DND-41 (cell line): ENCODE measurements at regions not wholly inside any gene's neighbourhood (a gene's known extent, or its start where the extent isn't known, plus 50 kb on each side); places are given as distances from the start of the nearest gene placed in this dataset.

Experiments used
- ATAC-seq: fragments of 200-7000 bp; cut with Tn5 transposase; 3 replicates; pipeline ENCODE4 v1.9.1; 2021; ENCODE audit warnings: low read depth; ENCODE audit not compliant: insufficient read depth
- DNase-seq: peaks from one replicate; pipeline ENCODE4 v3.0.0-alpha.2; 2020
- H2AFZ ChIP-seq: 2 replicates; pipeline ENCODE4 v1.6.0; 2012; ENCODE audit warnings: low read depth, low read length
- H3K27ac ChIP-seq: 2 replicates; pipeline ENCODE4 v1.5.1; 2012; ENCODE audit warnings: low read length, inconsistent platforms
- H3K27me3 ChIP-seq: fragments of 200-600 bp; sonication (generic); 2 replicates; pipeline ENCODE4 v1.6.0; 2012; ENCODE audit warnings: low read length, mild to moderate bottlenecking, inconsistent platforms; ENCODE audit not compliant: insufficient read depth, poor library complexity
- H3K36me3 ChIP-seq: 2 replicates; pipeline ENCODE4 v1.5.1; 2012; ENCODE audit warnings: low read length, inconsistent platforms; ENCODE audit not compliant: insufficient read depth
- H3K4me1 ChIP-seq: 2 replicates; pipeline ENCODE4 v1.5.1; 2012; ENCODE audit warnings: mild to moderate bottlenecking, low read length; ENCODE audit not compliant: insufficient read depth
- H3K4me2 ChIP-seq: 2 replicates; pipeline ENCODE4 v1.6.0; 2012; ENCODE audit warnings: mild to moderate bottlenecking, moderate library complexity, low read length, inconsistent platforms; ENCODE audit not compliant: insufficient read depth
- H3K4me3 ChIP-seq, 2 experiments: fragments of 200-600 bp in 1 of 2; shearing (Covaris generic) in 1 of 2; 2 replicates each; pipeline ENCODE4 v1.5.1; 2012 to 2016; ENCODE audit warnings: inconsistent platforms in 2 of 2, low read length in 2 of 2, mild to moderate bottlenecking in 2 of 2, low read depth in 1 of 2, moderate library complexity in 1 of 2
- H3K79me2 ChIP-seq: 2 replicates; pipeline ENCODE4 v1.6.0; 2012; ENCODE audit warnings: low read length, inconsistent platforms; ENCODE audit not compliant: insufficient read depth
- H3K9ac ChIP-seq: 2 replicates; pipeline ENCODE4 v1.6.0; 2012; ENCODE audit warnings: low read depth, mild to moderate bottlenecking, inconsistent platforms, low read length, moderate library complexity
- H3K9me3 ChIP-seq: 2 replicates; pipeline ENCODE4 v1.5.1; 2012; ENCODE audit warnings: low read length, moderate library complexity, mild to moderate bottlenecking, inconsistent platforms; ENCODE audit not compliant: insufficient read depth, severe bottlenecking
- H4K20me1 ChIP-seq: 2 replicates; pipeline ENCODE4 v1.6.0; 2012; ENCODE audit warnings: low read length; ENCODE audit not compliant: insufficient read depth
- CTCF ChIP-seq: IDR thresholded peaks from 2 replicates; pipeline ENCODE4 v1.5.1; 2012; ENCODE audit warnings: borderline replicate concordance, low read length, moderate library complexity, mild to moderate bottlenecking; ENCODE audit not compliant: poor library complexity, severe bottlenecking; ENCODE audit errors: extremely low read depth
- EZH2 ChIP-seq: IDR thresholded peaks from 3 replicates; pipeline ENCODE4 v1.6.1; 2012; ENCODE audit warnings: borderline replicate concordance, low read depth, mild to moderate bottlenecking, moderate library complexity, low read length, inconsistent platforms; ENCODE audit not compliant: severe bottlenecking

- Histone ChIP-seq H3K9me3 (no peaks in the 10 kb centered on the region), H3K9ac (no peak overlapping the region), H2AFZ (no peak overlapping the region), H3K36me3 (no peaks in the 10 kb centered on the region), H3K27ac (no peak overlapping the region), H3K4me1 (no peaks in the 10 kb centered on the region), H4K20me1 (no peaks in the 10 kb centered on the region), H3K4me3 (no peak overlapping the region), H3K27me3 (no peaks in the 10 kb centered on the region), H3K79me2 (no peaks in the 10 kb centered on the region), H3K4me2 (no peak overlapping the region)
- TF ChIP-seq CTCF (no peak), EZH2 (no peak)
- ATAC-seq (no peak), DNase-seq (no peak)
These were observed 188.7 kb downstream of the CHRM3 start for GRCh38 chr1:239575113-239575512.

- DNase-seq (no peak), ATAC-seq (no peak)
- Histone ChIP-seq H2AFZ (no peak overlapping the region), H3K9ac (no peak overlapping the region), H3K36me3 (no peaks in the 10 kb centered on the region), H4K20me1 (no peaks in the 10 kb centered on the region), H3K4me1 (no peaks in the 10 kb centered on the region), H3K9me3 (no peaks in the 10 kb centered on the region), H3K79me2 (no peaks in the 10 kb centered on the region), H3K27me3 (no peaks in the 10 kb centered on the region), H3K4me3 (no peak overlapping the region), H3K4me2 (no peak overlapping the region), H3K27ac (no peak overlapping the region)
- no peak for TF ChIP-seq CTCF
These were observed 197.2 kb downstream of the CHRM3 start for GRCh38 chr1:239583536-239583935.

- Histone ChIP-seq H2AFZ (no peak overlapping the region), H3K36me3 (no peaks in the 10 kb centered on the region), H3K27ac (no peak overlapping the region), H4K20me1 (no peaks in the 10 kb centered on the region), H3K4me1 (no peaks in the 10 kb centered on the region), H3K27me3 (no peaks in the 10 kb centered on the region), H3K4me2 (no peak overlapping the region), H3K79me2 (no peaks in the 10 kb centered on the region), H3K9me3 (no peaks in the 10 kb centered on the region), H3K9ac (no peak overlapping the region), H3K4me3 (no peak overlapping the region)
- DNase-seq (no peak), ATAC-seq (no peak)
- no peak for TF ChIP-seq EZH2
- no peak for TF ChIP-seq CTCF
These were observed 199.8 kb downstream of the CHRM3 start for GRCh38 chr1:239586128-239586527.

GRCh38 chr1:239587066-239587465 lies 200.7 kb downstream of the CHRM3 start:
- DNase-seq = peak; percentile 7
- H3K27me3 ChIP-seq = no peaks in the 10 kb centered on the region
- no peaks in the 10 kb centered on the region for H3K9me3 ChIP-seq
- no peaks in the 10 kb centered on the region for H3K4me1 ChIP-seq
- no peaks in the 10 kb centered on the region for H3K36me3 ChIP-seq
- no peaks in the 10 kb centered on the region for H4K20me1 ChIP-seq
- peak; percentile 20 for TF ChIP-seq CTCF
- no peak for TF ChIP-seq EZH2
- H3K4me2 ChIP-seq = no peak overlapping the region
- H3K9ac ChIP-seq = no peak overlapping the region
- no peak overlapping the region for H3K4me3 ChIP-seq
- no peaks in the 10 kb centered on the region for H3K79me2 ChIP-seq
- ATAC-seq = peak; percentile 72
- H2AFZ ChIP-seq = no peak overlapping the region
- H3K27ac ChIP-seq = no peak overlapping the region
